Left colon (tissue), 2 donors: ENCODE measurements at regions not wholly inside any gene's neighbourhood (a gene's known extent, or its start where the extent isn't known, plus 50 kb on each side); places are given as distances from the start of the nearest gene placed in this dataset.

ENCODE experiments used
- ATAC-seq: fragments of 200-7000 bp; cut with Tn5 transposase; one replicate; pipeline ENCODE4 v1.9.1; 2020; ENCODE audit warnings: mild to moderate bottlenecking, moderate library complexity
- DNase-seq, 2 donors: peaks; one replicate each; pipeline ENCODE4 v3.0.0-alpha.2; 2020
- intact Hi-C, 2 donors: fragments of 100-400 bp; cut with DNase I in 1 of 2; cut with micrococcal nuclease in 1 of 2; formaldehyde crosslinking; loops; one replicate each; pipeline versions ENCODE4 v1.11.2 to v1.14.0; 2022; cut with DNase I, micrococcal nuclease
- donor health status: DM: no; HTN: no; CAD: no.
- donor health status: DM: yes; HTN: yes; CAD: no.

GRCh38 chr4:100820249-100820648 is 302.4 kb upstream of the EMCN start:
- DNase-seq (no peak), ATAC-seq (no peak)
- intact Hi-C loops = no loop called here

DNA sequence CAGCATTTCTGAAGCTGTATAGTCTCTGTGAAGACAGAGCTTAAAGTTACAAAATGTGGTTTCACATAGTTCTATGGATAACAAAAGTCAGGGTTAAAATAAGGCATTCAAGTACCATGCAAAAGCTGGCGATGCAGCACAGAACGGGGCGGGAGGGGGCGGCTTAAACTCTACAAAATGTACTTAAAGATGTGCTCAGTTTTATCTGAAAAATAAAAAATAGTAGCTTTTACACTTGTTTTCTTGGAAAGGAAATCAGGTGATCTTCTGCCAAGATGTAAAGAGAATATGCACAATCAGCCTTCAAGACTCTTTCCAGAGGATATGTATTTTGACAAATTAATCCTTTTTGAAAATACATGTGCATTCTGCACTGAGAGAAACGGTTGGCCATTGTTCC is 301.7 kb upstream of the EMCN start:
- DNase-seq (no peak), ATAC-seq (no peak)
- intact Hi-C loops = no loop called here

DNA sequence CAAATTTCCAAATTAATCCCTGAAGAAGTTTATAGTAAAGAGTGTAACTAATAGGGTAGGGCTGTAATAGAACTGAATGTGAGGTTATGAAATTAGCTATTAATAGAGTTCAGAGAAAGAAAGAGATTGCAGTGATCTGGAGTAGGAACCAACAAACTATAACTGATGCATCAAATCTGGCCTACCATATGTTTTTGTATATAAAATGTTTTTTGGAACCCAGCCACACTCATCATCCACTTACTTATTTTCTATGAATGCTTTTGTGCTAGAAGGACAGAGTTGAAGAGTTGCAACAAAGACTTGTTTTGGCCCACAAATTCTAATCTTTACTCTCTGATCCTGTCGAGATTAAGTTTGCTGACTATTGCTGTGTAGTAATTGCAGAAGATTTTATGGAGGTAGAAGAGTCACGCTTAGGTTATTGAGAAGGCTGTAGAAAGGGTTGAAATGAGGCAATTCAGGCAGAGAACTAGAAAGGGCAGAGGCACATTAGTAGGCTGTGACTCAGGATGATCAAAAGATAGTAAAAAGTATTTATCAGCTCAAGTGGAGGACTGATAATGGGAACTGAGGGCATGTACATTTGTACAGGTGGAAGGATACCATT is 298.7 kb upstream of the EMCN start:
- intact Hi-C loops = no loop called here
- no peak for ATAC-seq
- DNase-seq = no peak

DNA sequence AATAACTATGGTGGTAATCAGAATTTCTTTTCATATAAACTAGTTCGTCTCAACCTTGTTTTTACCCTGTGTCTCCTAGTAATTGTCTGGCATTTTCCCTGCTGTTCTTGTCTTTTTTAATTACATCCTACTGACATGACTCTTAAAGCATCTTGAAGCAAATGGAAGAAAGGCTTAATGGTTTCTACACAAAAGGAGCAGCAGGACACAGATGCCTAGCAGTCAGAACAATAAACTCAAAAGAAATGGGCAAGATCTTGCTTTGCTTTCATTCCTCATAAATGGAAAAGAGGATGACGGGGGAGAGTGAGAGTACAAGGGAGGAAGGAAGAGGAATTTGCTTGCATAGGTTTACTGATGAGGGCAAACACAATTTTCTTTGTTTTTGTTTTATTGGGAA is 293.2 kb upstream of the EMCN start:
- intact Hi-C loops = no loop called here

DNA sequence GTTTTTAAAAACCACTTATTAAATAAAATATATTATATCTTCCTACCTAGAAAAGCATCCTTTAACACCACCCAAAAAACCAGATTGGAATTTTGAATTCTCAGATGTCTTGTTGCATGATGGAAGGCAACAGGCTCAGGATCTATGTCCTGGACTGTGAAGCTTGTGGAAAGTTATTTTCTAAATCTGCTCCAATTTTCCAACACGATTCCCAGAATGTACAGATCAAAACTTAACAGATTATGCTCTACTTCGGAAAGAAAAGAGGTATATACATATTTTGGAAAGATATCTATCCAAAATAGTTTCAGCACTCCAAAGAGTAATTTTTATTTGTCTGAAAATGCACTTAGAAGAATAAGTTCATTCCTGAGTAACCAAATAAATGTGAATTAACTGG is 291.7 kb upstream of the EMCN start:
- ATAC-seq (no peak), DNase-seq (no peak)
- intact Hi-C loops = no loop called here

More for the DNA sequence above, 293.2 kb upstream of the EMCN start:
- DNase-seq (no peak), ATAC-seq (no peak)

DNA sequence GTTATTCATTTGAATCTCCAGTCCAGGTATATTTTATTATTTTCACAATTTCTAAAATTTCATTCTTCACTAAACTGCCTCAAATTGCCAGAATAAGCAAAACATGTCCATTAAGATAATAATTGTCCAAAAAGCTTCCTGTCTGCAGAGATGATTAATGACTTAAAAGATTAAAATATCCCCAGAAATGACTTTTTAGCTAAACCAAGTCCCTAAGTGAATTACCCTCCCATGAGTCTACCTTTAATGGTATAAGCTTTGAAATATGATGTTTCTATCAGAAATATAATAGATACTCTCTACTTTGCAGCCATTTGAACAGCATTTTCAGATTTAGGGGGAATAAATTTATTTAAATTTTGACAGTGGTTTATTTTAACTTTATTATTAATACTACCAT is 289.2 kb upstream of the EMCN start:
- DNase-seq (no peak), ATAC-seq (no peak)
- intact Hi-C loops = no loop called here

GRCh38 chr4:100805538-100805937 is 287.7 kb upstream of the EMCN start:
- no peak for ATAC-seq
- intact Hi-C loops = no loop called here
- no peak for DNase-seq

DNA sequence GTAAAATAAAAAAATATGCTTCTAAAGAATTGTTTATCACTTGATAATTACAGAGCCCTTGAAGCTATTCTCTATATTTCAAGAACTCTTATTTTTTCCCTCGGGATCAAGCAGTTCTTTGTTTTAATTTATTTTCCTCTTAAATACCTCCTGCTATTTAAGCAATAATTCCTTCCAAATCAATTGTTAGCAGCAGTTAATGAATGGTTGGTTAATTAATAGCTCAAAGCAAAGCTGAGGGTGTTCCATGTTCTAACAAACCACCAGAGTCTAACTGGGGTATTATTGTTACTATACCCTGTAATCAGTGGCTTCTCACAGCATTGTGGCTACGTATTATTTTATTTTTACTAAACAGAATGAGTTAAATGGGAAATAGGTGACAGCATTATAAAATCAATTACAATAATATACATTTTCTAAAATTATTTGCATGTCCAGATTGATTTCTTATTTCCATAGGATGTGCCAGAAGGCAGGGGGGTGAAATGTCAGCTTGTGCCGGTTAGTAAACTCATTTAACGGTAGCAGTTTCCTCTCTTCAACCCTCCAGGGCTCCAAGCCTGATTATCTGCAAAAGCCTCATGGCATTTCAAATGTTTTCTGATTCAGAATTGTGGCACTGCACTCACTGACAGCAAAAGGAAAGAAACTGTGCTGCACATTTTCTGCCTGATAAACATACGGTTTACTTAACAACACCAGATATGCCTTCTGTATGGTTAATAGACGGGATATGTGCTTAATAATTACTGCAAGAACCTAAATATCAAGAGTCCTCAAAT is 286.9 kb upstream of the EMCN start:
- intact Hi-C loops = no loop called here
- DNase-seq (no peak), ATAC-seq (no peak)

DNA sequence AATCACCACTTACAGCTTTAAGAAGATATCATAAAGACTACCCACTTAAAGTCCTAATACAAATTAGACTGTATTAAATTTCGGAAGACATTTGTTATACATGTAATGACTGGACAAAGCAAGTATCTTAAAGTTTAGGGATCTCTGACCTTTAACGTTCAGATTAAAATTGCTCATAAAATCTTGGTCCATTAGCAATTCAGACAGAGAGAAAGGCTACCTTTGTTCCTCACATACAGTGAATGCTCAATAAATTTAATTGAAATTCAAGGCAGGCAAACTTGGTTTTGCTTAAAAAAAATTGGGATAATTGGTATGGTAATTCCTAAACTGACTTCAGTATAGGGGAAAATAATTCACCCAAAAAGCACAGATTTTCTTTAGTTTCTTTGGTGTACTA is 285.9 kb upstream of the EMCN start:
- DNase-seq = no peak
- intact Hi-C loops = no loop called here
- ATAC-seq = no peak

GRCh38 chr4:100799761-100800539 is 282.1 kb upstream of the EMCN start:
- intact Hi-C loops = no loop called here
- DNase-seq (no peak), ATAC-seq (no peak)

- intact Hi-C loops = no loop called here
- DNase-seq = no peak
- no peak for ATAC-seq
These were observed 280.0 kb upstream of the EMCN start for GRCh38 chr4:100797791-100798190.

- no peak for ATAC-seq
- intact Hi-C loops = no loop called here
These were observed 279.5 kb upstream of the EMCN start for GRCh38 chr4:100797356-100797755.

GRCh38 chr4:100796332-100796731 is 278.5 kb upstream of the EMCN start:
- intact Hi-C loops = no loop called here
- no peak for DNase-seq
- no peak for ATAC-seq

More at GRCh38 chr4:100797356-100797755, 279.5 kb upstream of the EMCN start:
- DNase-seq = no peak

DNA sequence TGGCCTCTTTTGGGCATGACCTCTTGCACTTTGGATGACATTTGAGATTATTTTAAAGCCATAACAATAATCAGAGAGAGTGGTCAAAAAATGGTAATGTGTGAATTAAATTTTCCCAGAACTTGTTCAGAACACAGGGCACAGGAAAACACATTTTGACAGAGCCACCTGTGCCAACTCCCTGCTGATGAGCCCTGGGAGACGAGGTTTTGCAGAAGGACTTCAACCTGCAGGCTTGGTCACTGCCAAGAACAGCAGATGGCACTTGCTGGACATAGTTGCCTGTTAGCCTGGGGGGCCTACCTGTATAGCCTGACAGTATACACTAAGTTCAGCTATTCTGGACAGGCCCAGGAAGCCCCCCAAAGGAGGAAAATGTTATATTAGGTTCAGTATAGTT is 277.8 kb upstream of the EMCN start:
- ATAC-seq (no peak), DNase-seq (no peak)
- intact Hi-C loops = no loop called here

DNA sequence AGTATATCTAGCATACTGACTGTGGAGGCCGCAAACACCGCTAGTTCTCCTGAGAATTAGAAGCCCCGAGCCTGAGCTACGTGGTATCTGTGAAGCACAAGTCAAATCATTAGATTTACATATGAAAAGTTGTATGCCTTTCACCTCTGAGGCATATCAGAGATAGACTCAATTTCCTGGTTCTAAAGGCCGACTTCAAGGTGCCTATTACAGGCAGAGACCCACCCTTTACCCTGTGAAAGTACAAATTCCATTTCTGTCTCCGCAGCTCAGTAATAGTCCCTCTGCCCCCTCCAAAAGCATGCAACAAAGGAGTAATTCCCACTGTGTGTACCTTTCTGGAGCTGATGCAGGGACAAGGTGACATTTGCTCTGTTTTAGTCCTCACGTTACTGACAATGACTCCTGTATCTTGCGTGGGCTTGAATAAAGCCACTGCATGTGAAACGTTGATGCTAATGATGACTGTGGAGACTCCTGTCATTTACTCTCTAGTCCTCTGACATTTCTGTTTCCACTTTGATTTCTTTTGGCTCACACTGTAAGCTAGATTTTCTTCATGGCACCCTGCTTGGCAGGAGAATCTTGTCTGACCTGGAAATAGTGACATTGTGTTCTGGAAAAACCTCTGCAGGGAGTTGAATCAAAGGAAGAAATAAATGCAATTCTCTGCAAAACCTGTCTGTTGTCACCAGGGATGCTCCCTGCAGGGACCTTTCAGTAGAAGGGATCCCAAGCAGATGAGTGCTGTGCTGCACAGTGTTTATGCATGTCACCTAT is 273.2 kb upstream of the EMCN start:
- peak in 1 of 2 donors; percentile 8 for DNase-seq
- intact Hi-C loops = no loop called here
- peak; percentile 99 for ATAC-seq

GRCh38 chr4:100789991-100790390 is 272.2 kb upstream of the EMCN start:
- no peak for DNase-seq
- no peak for ATAC-seq
- intact Hi-C loops = no loop called here

GRCh38 chr4:100786481-100786880 is 268.7 kb upstream of the EMCN start:
- intact Hi-C loops = no loop called here
- DNase-seq = no peak
- no peak for ATAC-seq

- intact Hi-C loops = no loop called here
- ATAC-seq = no peak
- DNase-seq = no peak
These were observed 264.5 kb upstream of the EMCN start for GRCh38 chr4:100782356-100782755.

DNA sequence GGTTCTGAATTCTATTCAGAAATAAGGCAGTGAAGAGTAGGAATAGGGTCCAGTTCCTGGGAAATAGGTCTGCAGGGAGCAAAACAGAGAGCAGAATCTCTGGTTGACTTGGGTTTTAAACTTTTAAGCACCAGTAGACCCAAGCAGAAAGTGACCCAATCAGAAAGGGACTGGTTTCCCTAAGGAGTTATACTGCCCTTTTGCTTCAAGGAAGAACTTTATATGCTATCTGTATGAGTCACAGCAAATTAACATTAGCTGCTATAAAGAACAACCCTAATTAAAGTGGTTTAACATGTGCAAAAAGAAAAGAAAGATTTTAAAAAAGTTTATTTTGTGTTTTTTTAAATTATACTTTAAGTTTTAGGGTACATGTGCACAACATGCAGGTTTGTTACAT is 263.6 kb upstream of the EMCN start:
- peak; percentile 59 for ATAC-seq
- intact Hi-C loops = no loop called here

More for the DNA sequence above, 263.6 kb upstream of the EMCN start:
- no peak for DNase-seq
